Transverse colon (tissue), 3 donors: ENCODE measurements at regions not wholly inside any gene's neighbourhood (a gene's known extent, or its start where the extent isn't known, plus 50 kb on each side); places are given as distances from the start of the nearest gene placed in this dataset.

ENCODE experiments used
- CTCF ChIP-seq, 5 experiments: fragments of 200-600 bp in 3 of 5; fragments of 450-650 bp in 2 of 5; sonication (generic) in 3 of 5; IDR thresholded peaks; 1 replicate in 2 of 5; 2 replicates in 3 of 5; pipeline ENCODE4 v1.5.1; 2016 to 2017; ENCODE audit warnings: antibody characterized with exemption in 5 of 5, inconsistent platforms in 3 of 5, mild to moderate bottlenecking in 2 of 5, moderate library complexity in 1 of 5
- POLR2A ChIP-seq: fragments of 450-650 bp; IDR thresholded peaks from one replicate; pipeline ENCODE4 v1.6.1; 2016; ENCODE audit warnings: antibody characterized with exemption, mild to moderate bottlenecking, moderate library complexity

- TF ChIP-seq CTCF (IDR thresholded peaks at IDR 0.05), result no peak
- TF ChIP-seq POLR2A, result no peak
Observed at GRCh38 chr4:28772066-28772465, 1911.4 kb downstream of the STIM2 start.
